GM21360 (cell line): ENCODE measurements at regions not wholly inside any gene's neighbourhood (a gene's known extent, or its start where the extent isn't known, plus 50 kb on each side); places are given as distances from the start of the nearest gene placed in this dataset.
"Not testable (repeated sequence)": the region's sequence is repeated elsewhere in the genome, so short reads cannot be mapped to it uniquely, and the experiment has no call there.

Experiments
- ATAC-seq: cut with Tn5 transposase; IDR thresholded peaks from one replicate; pipeline ENCODE4 v1.9.1; 2021; ENCODE audit warnings: mild to moderate bottlenecking, moderate library complexity; ENCODE audit not compliant: unreplicated experiment

- no peak for ATAC-seq
These were observed 57.7 kb downstream of the RAD51AP2 start for GRCh38 chr2:17460371-17461086.

DNA sequence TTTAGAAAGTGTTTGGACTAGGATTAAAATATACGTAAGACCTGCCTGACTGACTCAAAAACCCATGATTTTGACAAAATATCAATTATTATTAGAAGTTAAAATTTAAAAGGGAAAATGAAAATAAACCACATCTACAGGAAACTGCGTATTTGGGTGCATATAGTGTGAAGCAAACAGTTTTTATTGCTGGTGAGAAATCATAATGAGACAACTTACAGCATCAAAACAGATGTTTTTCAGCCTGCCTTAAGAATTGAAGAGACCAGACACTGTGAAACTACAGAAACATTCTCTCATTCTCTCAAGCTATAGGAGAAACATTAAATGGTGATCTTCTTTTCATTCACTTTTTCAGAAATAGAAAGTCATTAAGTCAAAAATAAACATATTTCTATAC, 62.9 kb downstream of the RAD51AP2 start:
- no peak for ATAC-seq

- ATAC-seq = not testable (repeated sequence)
These were observed 72.0 kb downstream of the RAD51AP2 start for GRCh38 chr2:17446191-17446590.

DNA sequence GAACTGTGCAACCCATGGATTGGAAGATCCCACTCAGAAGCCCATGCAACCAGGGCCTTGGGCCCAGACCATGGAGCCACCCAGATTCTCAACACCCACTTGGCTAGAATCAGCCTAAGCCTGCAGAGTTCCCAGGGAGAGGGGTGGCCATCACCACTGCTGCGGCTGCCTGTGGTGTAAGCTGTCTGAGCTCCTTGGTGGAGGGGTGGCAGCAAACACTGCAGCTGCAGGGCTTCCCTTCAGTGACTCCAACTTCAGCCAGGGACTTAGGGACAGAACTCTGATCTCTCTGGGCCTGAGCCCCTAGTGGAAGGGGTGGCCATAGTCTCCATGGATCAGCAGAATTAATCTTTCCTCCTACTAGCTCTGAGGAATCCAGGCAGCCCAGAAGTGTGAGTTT, 72.5 kb downstream of the RAD51AP2 start:
- no peak for ATAC-seq

GRCh38 chr2:17442334-17442733, 75.9 kb downstream of the RAD51AP2 start:
- no peak for ATAC-seq

- no peak for ATAC-seq
These were observed 76.5 kb downstream of the RAD51AP2 start for GRCh38 chr2:17441790-17442189.

DNA sequence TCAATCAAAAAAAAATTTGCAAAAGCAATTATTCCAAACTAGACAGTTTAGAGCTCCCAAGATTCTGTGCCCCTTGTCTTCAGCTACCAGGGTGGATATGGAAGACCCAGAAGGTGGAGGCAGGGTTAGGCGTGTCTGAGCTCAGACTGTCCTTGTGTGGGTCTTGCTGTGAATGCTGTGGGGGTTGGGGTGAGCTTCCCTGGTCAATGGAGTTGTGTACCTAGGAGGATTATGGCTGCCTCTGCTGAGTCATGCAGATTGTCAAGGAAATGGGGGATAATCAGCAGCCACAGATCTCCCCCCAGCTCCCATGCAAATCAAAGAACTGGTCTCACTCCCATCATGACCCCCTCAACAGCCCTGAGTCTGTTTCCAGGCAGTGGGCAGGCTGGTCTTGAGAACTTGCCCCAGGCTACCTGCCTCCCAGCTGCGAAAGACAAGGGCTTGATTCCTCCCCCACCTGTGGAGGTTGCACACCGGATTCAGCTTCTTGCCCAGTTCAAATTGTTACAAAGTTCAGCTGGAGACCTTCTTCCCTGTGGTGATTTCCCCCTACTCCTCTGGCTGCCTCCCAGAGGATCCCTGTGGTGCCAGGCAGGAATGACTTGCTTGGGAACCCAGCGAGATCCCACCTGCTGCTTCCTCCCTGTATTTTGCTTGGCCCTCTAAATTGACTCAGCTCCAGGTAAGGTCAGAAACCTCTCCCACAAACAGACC, 77.0 kb downstream of the RAD51AP2 start:
- ATAC-seq = no peak

DNA sequence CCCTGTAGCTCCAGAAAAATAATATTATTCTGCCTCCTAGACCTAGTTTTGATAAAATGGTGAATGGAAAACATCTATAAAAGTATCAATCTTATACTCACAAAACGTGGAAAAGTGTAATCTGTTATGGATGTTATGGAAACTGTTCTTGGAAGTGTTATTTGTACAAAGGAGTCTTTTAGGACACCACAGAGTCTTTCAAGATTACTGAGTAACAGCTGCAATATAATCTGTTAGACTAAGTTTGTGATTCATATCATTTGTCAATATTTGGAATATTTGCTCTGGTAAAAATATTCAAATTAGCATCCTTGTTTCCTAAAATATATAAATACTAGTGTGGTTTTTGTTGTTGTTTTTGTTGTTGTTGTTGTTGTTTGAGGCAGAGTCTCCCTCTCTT, 87.9 kb downstream of the RAD51AP2 start:
- ATAC-seq = no peak

GRCh38 chr2:17429130-17429529, 89.1 kb downstream of the RAD51AP2 start:
- no peak for ATAC-seq

- ATAC-seq = no peak
These were observed 90.8 kb downstream of the RAD51AP2 start for GRCh38 chr2:17427401-17427800.

DNA sequence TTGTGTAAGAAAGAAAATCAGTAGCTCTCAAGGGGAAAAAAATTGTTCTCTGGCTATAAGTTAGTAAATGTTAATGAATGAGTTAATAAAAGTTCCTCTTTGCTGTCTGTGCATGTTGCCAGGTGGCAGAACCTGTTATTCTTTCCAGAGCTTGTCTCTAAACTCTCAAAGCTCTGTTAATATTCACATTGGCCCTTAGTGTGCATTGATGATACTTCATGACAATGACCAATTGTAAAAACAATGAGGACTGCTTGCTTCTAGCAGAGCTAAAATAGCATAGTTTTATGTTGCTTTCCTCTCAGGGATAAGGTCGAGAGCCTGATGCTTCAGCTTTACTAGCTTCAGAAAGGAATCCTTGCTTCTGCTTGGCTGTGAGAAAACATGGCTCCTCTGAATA, 91.5 kb downstream of the RAD51AP2 start:
- no peak for ATAC-seq

GRCh38 chr2:17422061-17422460, 96.2 kb downstream of the RAD51AP2 start:
- ATAC-seq = no peak

GRCh38 chr2:17416884-17417391, 101.3 kb downstream of the RAD51AP2 start:
- no peak for ATAC-seq

DNA sequence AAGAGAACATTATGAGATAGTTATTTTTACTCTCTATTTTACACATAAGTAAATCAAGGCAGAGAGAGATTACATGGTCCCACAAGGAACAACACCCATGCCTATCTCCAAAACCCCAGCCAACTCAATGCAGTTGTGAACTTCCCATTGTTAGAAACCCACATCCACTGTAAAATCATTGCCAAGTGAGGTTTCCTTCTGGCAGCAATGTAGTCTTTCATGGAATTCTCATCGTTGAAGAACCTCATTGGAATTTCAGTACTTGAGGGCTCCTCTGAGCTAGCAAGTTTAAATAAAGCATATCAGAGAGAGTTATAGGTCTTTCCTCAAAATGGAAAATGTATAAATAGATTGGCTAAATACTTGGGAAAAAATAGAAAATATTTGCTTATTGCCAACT, 105.2 kb downstream of the RAD51AP2 start:
- ATAC-seq = no peak

GRCh38 chr2:17401096-17401495, 117.1 kb downstream of the RAD51AP2 start:
- ATAC-seq = no peak

- ATAC-seq = no peak
These were observed 119.5 kb downstream of the RAD51AP2 start for GRCh38 chr2:17398770-17399169.

DNA sequence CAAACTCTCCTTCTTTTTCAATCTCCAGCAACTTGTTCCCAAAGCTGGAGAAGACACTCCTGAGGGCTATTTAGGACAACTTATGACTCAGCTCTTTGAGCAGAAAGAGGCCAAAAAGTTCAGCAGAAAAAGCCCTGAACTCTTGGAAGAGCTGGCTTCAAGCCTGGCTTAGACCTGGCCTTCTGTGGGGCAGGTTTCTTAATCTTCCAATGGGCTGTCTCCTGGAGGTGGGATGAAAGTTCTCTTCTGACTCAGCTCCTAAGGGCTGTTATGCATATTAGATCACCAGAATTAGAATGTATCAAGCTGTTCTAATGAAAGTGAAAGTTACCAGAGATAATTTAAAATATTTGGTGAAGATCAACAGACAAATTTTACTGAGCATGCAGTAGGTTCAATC, 129.4 kb downstream of the RAD51AP2 start:
- no peak for ATAC-seq

DNA sequence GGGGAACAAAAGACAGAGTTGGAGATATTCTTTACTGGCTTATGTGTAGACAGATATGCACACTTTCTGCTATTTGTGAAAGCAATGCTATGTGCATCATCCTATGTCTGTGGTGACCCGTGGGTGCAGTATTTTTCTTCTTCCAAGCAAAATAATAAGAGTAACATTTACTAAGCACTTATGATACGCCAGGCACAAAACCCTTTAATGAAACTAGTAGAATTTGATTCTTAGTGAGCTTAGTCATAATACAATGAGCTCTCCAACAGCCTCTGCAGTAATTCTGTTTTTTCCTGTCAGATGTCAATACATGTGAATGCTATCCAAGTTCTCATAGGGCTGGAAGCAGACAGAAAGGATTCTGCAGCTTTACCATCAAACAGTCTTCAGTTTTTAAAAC, 130.6 kb downstream of the RAD51AP2 start:
- ATAC-seq = no peak

GRCh38 chr2:17386771-17387170, 131.5 kb downstream of the RAD51AP2 start:
- ATAC-seq = no peak

DNA sequence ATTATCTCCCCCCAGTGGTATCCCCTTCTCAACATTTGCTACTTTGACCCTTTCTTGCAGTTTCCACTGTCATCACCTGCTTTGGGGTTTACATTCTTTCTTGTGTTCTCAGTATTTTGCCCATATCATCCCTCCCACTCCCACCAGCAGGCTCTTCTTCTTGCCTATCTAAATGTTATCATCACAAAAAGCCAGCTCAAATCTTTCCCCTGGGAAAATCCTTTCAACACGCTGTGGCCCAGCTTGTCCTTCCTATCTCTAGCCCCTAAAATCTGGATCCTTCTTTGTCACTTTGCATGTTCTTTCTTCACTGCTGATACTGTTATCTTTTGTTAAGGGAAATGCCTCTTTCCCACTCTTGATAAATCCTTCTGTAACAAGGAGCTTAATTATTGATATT, 138.2 kb downstream of the RAD51AP2 start:
- no peak for ATAC-seq

DNA sequence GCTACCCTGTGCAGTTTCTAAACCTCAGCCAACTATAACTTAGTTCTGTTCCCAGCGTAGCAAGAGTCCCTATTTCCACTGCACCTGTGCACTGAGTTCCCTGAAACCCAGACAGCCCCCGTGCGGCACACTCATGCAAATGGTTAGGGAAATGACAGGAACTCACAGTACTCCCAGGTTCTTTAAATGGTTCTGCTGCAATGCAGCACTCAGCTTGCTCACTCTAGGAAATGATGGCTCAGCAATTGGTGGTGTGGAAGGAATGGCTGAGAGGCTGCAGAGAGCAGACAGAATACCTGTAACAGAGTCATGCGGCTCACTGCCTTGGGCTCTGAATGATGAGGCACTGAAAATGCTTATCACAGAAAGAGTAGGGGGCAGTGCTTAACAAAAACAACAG, 143.0 kb downstream of the RAD51AP2 start:
- no peak for ATAC-seq

GRCh38 chr2:17373741-17374140, 144.5 kb downstream of the RAD51AP2 start:
- no peak for ATAC-seq
